Loucy (cell line): ENCODE measurements at regions not wholly inside any gene's neighbourhood (a gene's known extent, or its start where the extent isn't known, plus 50 kb on each side); places are given as distances from the start of the nearest gene placed in this dataset.

Experiments
- H2AFZ ChIP-seq: fragments of 200-600 bp; sonication (generic); 2 replicates; pipeline ENCODE4 v1.6.0; 2016; ENCODE audit warnings: antibody characterized with exemption, mild to moderate bottlenecking, low read length, moderate library complexity
- H3F3A ChIP-seq: fragments of 200-600 bp; 2 replicates; pipeline ENCODE4 v1.6.0; 2016; ENCODE audit warnings: antibody characterized with exemption, low read depth, mild to moderate bottlenecking
- H3K27me3 ChIP-seq: fragments of 200-600 bp; sonication (generic); 2 replicates; pipeline ENCODE4 v1.6.1; 2014; ENCODE audit warnings: low read length, mild to moderate bottlenecking; ENCODE audit not compliant: insufficient read depth, poor library complexity, severe bottlenecking
- H3K36me3 ChIP-seq: fragments of 200-600 bp; sonication (generic); 2 replicates; pipeline ENCODE4 v1.6.1; 2016; ENCODE audit warnings: low read length; ENCODE audit not compliant: insufficient read depth
- H3K4me1 ChIP-seq: fragments of 200-600 bp; sonication (generic); 2 replicates; pipeline ENCODE4 v1.5.1; 2014; ENCODE audit warnings: low read length, mild to moderate bottlenecking; ENCODE audit not compliant: insufficient read depth, poor library complexity, severe bottlenecking
- H3K4me2 ChIP-seq: fragments of 200-600 bp; sonication (generic); 2 replicates; pipeline ENCODE4 v1.6.0; 2014; ENCODE audit warnings: antibody characterized with exemption, low read length, low read depth, mild to moderate bottlenecking; ENCODE audit not compliant: poor library complexity, severe bottlenecking
- H3K4me3 ChIP-seq: fragments of 200-600 bp; sonication (generic); 2 replicates; pipeline ENCODE4 v1.5.1; 2014; ENCODE audit warnings: low read length, mild to moderate bottlenecking, mixed read lengths; ENCODE audit not compliant: poor library complexity, severe bottlenecking
- H3K79me2 ChIP-seq: fragments of 200-600 bp; sonication (generic); 2 replicates; pipeline ENCODE4 v1.6.1; 2014; ENCODE audit warnings: low read length; ENCODE audit not compliant: insufficient read depth
- H3K9ac ChIP-seq: fragments of 200-600 bp; sonication (generic); 2 replicates; pipeline ENCODE4 v1.6.0; 2014; ENCODE audit warnings: mild to moderate bottlenecking, low read depth, low read length, moderate library complexity; ENCODE audit not compliant: poor library complexity, severe bottlenecking
- H3K9me2 ChIP-seq: fragments of 200-600 bp; sonication (generic); replicated peaks from 2 replicates; pipeline ENCODE4 v1.6.1; 2016; ENCODE audit warnings: low read depth, low read length, mixed read lengths
- H3K9me3 ChIP-seq: fragments of 200-600 bp; sonication (generic); 2 replicates; pipeline ENCODE4 v1.6.1; 2014; ENCODE audit warnings: mild to moderate bottlenecking, antibody characterized with exemption, low read length, low read depth; ENCODE audit not compliant: insufficient read depth
- H4K20me1 ChIP-seq: fragments of 200-600 bp; sonication (generic); 2 replicates; pipeline ENCODE4 v1.6.0; 2014; ENCODE audit warnings: antibody characterized with exemption, low read length, mild to moderate bottlenecking; ENCODE audit not compliant: insufficient read depth, poor library complexity, severe bottlenecking
- EZH2phosphoT487 ChIP-seq: fragments of 200-600 bp; IDR thresholded peaks from 2 replicates; pipeline ENCODE4 v1.6.1; 2018; ENCODE audit warnings: antibody characterized with exemption, mild to moderate bottlenecking, moderate library complexity, borderline replicate concordance
- TF ChIP-seq, protein P1 (sequence below): fragments of 200-600 bp; sonication (generic); conservative IDR thresholded peaks from 2 replicates; pipeline ENCODE4 v1.5.1; 2014; ENCODE audit warnings: mild to moderate bottlenecking, antibody characterized with exemption, low read length

DNA sequence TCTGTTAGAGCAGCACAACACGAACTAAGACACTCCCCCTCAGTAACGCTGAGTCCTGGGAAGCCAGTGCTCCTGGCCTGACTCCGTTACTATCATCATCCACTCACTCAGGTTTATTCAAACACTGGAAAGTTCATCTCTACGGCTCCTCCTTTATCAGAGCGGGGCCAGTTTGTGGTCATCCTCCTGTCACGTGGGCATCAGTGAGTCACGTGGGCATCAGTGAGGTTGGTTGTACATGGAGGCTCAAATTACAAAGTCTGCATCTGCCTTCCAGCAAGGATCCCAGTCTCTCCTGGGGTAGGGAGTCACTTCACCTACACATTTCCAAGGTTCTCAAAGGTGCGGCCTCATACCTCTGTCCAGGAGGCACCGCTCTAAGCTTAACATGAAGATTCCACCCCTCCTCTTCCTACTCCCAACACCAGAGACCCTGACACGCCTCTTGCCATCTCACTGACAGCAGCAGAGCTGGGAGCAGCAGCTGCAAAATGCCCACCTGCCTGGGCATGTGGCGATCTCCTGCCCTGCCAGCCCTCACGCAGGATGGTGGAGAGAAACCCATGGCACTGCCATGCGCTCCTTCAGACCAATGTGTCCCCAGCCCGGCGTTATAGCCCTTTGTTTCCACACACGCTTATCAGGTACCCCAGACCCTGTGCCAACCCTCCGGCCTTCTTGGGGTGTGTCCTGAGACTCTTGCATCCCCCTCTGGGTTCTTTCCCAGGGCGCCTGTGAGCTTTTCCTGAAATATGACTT is 99.2 kb upstream of the PTPRM start:
- H3K36me3 ChIP-seq, result no peaks in the 10 kb centered on the region
- no peak overlapping the region for H3K9ac ChIP-seq
- no peaks in the 10 kb centered on the region for H3K9me3 ChIP-seq
- no peaks in the 10 kb centered on the region for H3K4me1 ChIP-seq
- H4K20me1 ChIP-seq, result no peaks in the 10 kb centered on the region
- H2AFZ ChIP-seq, result no peak overlapping the region
- TF ChIP-seq, protein P1, sequence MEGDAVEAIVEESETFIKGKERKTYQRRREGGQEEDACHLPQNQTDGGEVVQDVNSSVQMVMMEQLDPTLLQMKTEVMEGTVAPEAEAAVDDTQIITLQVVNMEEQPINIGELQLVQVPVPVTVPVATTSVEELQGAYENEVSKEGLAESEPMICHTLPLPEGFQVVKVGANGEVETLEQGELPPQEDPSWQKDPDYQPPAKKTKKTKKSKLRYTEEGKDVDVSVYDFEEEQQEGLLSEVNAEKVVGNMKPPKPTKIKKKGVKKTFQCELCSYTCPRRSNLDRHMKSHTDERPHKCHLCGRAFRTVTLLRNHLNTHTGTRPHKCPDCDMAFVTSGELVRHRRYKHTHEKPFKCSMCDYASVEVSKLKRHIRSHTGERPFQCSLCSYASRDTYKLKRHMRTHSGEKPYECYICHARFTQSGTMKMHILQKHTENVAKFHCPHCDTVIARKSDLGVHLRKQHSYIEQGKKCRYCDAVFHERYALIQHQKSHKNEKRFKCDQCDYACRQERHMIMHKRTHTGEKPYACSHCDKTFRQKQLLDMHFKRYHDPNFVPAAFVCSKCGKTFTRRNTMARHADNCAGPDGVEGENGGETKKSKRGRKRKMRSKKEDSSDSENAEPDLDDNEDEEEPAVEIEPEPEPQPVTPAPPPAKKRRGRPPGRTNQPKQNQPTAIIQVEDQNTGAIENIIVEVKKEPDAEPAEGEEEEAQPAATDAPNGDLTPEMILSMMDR, result no peak
- TF ChIP-seq EZH2phosphoT487, result no peak
- H3K4me2 ChIP-seq, result no peak overlapping the region
- H3K4me3 ChIP-seq, result no peak overlapping the region
- no peaks in the 10 kb centered on the region for H3K27me3 ChIP-seq
- no peaks in the 10 kb centered on the region for H3K79me2 ChIP-seq
- H3F3A ChIP-seq, result no peaks in the 10 kb centered on the region
- H3K9me2 ChIP-seq, result no peaks in the 10 kb centered on the region

DNA sequence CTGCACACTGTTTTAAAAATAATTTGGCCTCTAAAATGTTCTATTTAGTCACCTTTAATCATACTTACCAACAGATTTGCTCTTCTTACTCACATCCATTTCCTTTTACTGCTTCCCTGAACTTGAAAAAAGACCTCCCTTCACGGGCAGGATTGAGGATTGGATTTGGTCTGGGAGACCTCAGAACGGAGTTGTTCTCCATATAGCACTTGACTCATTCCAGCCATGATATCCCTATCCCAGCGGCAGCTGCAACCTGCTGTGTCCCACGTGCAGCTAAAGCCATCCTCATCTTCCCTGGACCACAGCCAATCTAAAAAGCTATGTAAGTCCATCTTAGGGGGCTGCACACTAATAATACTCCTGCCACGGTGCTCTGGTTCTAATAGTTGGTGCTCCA is 97.0 kb upstream of the PTPRM start:
- no peaks in the 10 kb centered on the region for H3K36me3 ChIP-seq
- no peak overlapping the region for H3K4me3 ChIP-seq
- H3K79me2 ChIP-seq, result no peaks in the 10 kb centered on the region
- H3K27me3 ChIP-seq, result no peaks in the 10 kb centered on the region
- no peak overlapping the region for H3K9ac ChIP-seq
- H3K9me3 ChIP-seq, result no peaks in the 10 kb centered on the region
- no peak overlapping the region for H2AFZ ChIP-seq
- H3K4me1 ChIP-seq, result no peaks in the 10 kb centered on the region
- H3F3A ChIP-seq, result no peaks in the 10 kb centered on the region
- TF ChIP-seq, protein P1, result no peak
- TF ChIP-seq EZH2phosphoT487, result no peak
- no peaks in the 10 kb centered on the region for H4K20me1 ChIP-seq
- no peaks in the 10 kb centered on the region for H3K9me2 ChIP-seq
- H3K4me2 ChIP-seq, result no peak overlapping the region

DNA sequence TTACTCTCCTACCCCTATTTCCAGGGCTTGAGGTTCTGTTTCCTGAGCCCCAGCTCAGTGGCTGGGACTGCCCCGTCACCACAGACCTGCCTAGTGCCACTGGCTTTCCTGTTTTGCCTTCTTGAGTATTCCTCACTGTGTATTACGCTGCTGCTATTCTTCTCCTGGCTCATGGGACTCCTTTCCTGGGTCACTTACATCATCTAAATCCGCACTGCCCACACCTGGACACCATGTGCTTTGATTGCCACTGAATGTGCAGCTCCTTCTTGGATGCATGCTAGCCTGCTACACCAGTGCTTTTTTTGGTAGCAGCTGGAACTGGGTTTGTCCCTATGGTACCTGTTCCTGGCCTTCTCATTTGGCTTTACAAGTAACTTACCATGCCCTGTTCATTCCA is 96.6 kb upstream of the PTPRM start:
- H3K27me3 ChIP-seq, result no peaks in the 10 kb centered on the region
- H3K9me2 ChIP-seq, result no peaks in the 10 kb centered on the region
- no peaks in the 10 kb centered on the region for H3K9me3 ChIP-seq
- no peak overlapping the region for H3K4me3 ChIP-seq
- no peaks in the 10 kb centered on the region for H3K36me3 ChIP-seq
- H3K9ac ChIP-seq, result no peak overlapping the region
- H3K4me1 ChIP-seq, result no peaks in the 10 kb centered on the region
- H3F3A ChIP-seq, result no peaks in the 10 kb centered on the region
- no peak for TF ChIP-seq EZH2phosphoT487
- TF ChIP-seq, protein P1, result no peak
- no peaks in the 10 kb centered on the region for H3K79me2 ChIP-seq
- no peak overlapping the region for H2AFZ ChIP-seq
- no peaks in the 10 kb centered on the region for H4K20me1 ChIP-seq
- no peak overlapping the region for H3K4me2 ChIP-seq
